Mesothelial cell of epicardium (in vitro differentiated cells): ENCODE measurements at regions not wholly inside any gene's neighbourhood (a gene's known extent, or its start where the extent isn't known, plus 50 kb on each side); places are given as distances from the start of the nearest gene placed in this dataset.

ENCODE experiments used
- DNase-seq, 2 experiments: peaks; one replicate each; pipeline ENCODE4 v3.0.0; 2021; ENCODE audit warnings: low spot score in 2 of 2; ENCODE audit not compliant: unreplicated experiment in 2 of 2
- H3K27ac Mint-ChIP-seq: 2 replicates; pipeline ENCODE4 v1.8.0; 2021; ENCODE audit warnings: mixed read lengths
- H3K27me3 Mint-ChIP-seq: 2 replicates; pipeline ENCODE4 v1.8.0; 2021; ENCODE audit warnings: low read depth, mixed read lengths
- H3K36me3 Mint-ChIP-seq: 2 replicates; pipeline ENCODE4 v1.8.0; 2021; ENCODE audit warnings: mixed read lengths
- H3K4me1 Mint-ChIP-seq: 2 replicates; pipeline ENCODE4 v1.8.0; 2021; ENCODE audit warnings: mixed read lengths
- H3K4me3 Mint-ChIP-seq: 2 replicates; pipeline ENCODE4 v1.8.0; 2021; ENCODE audit warnings: mild to moderate bottlenecking, moderate library complexity, mixed read lengths
- H3K9me3 Mint-ChIP-seq: 2 replicates; pipeline ENCODE4 v1.8.0; 2021; ENCODE audit warnings: mixed read lengths
- CTCF ChIP-seq: fragments of 200-600 bp; sonication (generic); IDR thresholded peaks from one replicate; pipeline ENCODE4 v1.5.0; 2021; ENCODE audit warnings: antibody characterized with exemption; ENCODE audit not compliant: unreplicated experiment

- TF ChIP-seq CTCF = no peak
- no peaks in the 10 kb centered on the region for H3K9me3 Mint-ChIP-seq
- H3K36me3 Mint-ChIP-seq = no peaks in the 10 kb centered on the region
- H3K4me1 Mint-ChIP-seq = peaks cover 45% of the 10 kb centered on the region
- peak overlapping the region; percentile 83 for H3K4me3 Mint-ChIP-seq
- peak overlapping the region; percentile 96 for H3K27ac Mint-ChIP-seq
- no peaks in the 10 kb centered on the region for H3K27me3 Mint-ChIP-seq
- peak in 1 of 2 experiments; percentile 68 for DNase-seq
Measured at GRCh38 chr16:85554889-85555718, 58.0 kb upstream of the GSE1 start.

GRCh38 chr16:85555719-85556455 is 57.2 kb upstream of the GSE1 start:
- TF ChIP-seq CTCF = no peak
- no peak for DNase-seq
- Mint-ChIP-seq H3K36me3 (no peaks in the 10 kb centered on the region), H3K4me1 (peaks cover 45% of the 10 kb centered on the region), H3K9me3 (no peaks in the 10 kb centered on the region), H3K27me3 (no peaks in the 10 kb centered on the region), H3K4me3 (peak overlapping the region; percentile 83), H3K27ac (peak overlapping the region; percentile 96)

GRCh38 chr16:85556456-85557082 is 56.6 kb upstream of the GSE1 start:
- Mint-ChIP-seq H3K9me3 (no peaks in the 10 kb centered on the region), H3K27me3 (no peaks in the 10 kb centered on the region), H3K36me3 (no peaks in the 10 kb centered on the region), H3K27ac (peak overlapping the region; percentile 94), H3K4me1 (peaks cover 48% of the 10 kb centered on the region), H3K4me3 (peak overlapping the region; percentile 66)
- DNase-seq = no peak
- no peak for TF ChIP-seq CTCF

GRCh38 chr16:85557083-85557970 is 55.8 kb upstream of the GSE1 start:
- no peaks in the 10 kb centered on the region for H3K9me3 Mint-ChIP-seq
- H3K27me3 Mint-ChIP-seq = no peaks in the 10 kb centered on the region
- H3K4me1 Mint-ChIP-seq = peaks cover 52% of the 10 kb centered on the region
- peak overlapping the region; percentile 66 for H3K4me3 Mint-ChIP-seq
- peak overlapping the region; percentile 94 for H3K27ac Mint-ChIP-seq
- no peak for TF ChIP-seq CTCF
- no peak for DNase-seq
- no peaks in the 10 kb centered on the region for H3K36me3 Mint-ChIP-seq

- Mint-ChIP-seq H3K27me3 (no peaks in the 10 kb centered on the region), H3K4me3 (peak overlapping the region; percentile 66), H3K9me3 (no peaks in the 10 kb centered on the region), H3K27ac (peak overlapping the region; percentile 94), H3K36me3 (no peaks in the 10 kb centered on the region), H3K4me1 (peaks cover 54% of the 10 kb centered on the region)
- no peak for TF ChIP-seq CTCF
- DNase-seq = no peak
Measured at GRCh38 chr16:85557971-85558657, 55.0 kb upstream of the GSE1 start.
